Endodermal cell (in vitro differentiated cells): ENCODE measurements at regions not wholly inside any gene's neighbourhood (a gene's known extent, or its start where the extent isn't known, plus 50 kb on each side); places are given as distances from the start of the nearest gene placed in this dataset.

ENCODE experiments used
- DNase-seq: peaks from one replicate; pipeline ENCODE4 v3.0.0-alpha.2; 2017
- H3K27ac ChIP-seq: 2 replicates; pipeline ENCODE4 v1.5.1; 2013; ENCODE audit warnings: mild to moderate bottlenecking, low read depth, low read length, moderate library complexity
- H3K27me3 ChIP-seq: 2 replicates; pipeline ENCODE4 v1.6.1; 2013; ENCODE audit warnings: mild to moderate bottlenecking, low read length, moderate library complexity; ENCODE audit not compliant: insufficient read depth, control insufficient read depth, poor library complexity, severe bottlenecking
- H3K36me3 ChIP-seq: 2 replicates; pipeline ENCODE4 v1.7.0; 2013; ENCODE audit warnings: mild to moderate bottlenecking, low read length, moderate library complexity; ENCODE audit not compliant: control insufficient read depth, insufficient read depth
- H3K4me1 ChIP-seq: one replicate; pipeline ENCODE4 v1.7.0; 2013; ENCODE audit warnings: low read length; ENCODE audit not compliant: control insufficient read depth, insufficient read depth
- H3K4me3 ChIP-seq: 2 replicates; pipeline ENCODE4 v1.5.1; 2013; ENCODE audit warnings: mild to moderate bottlenecking, low read length, moderate library complexity
- H3K9ac ChIP-seq: 2 replicates; pipeline ENCODE4 v1.6.1; 2013; ENCODE audit warnings: mild to moderate bottlenecking, low read length, moderate library complexity; ENCODE audit not compliant: poor library complexity, severe bottlenecking; ENCODE audit errors: extremely low read depth
- H3K9me3 ChIP-seq: 2 replicates; pipeline ENCODE4 v1.6.1; 2013; ENCODE audit warnings: mild to moderate bottlenecking, low read length, moderate library complexity; ENCODE audit not compliant: control insufficient read depth
- H3K27ac Mint-ChIP-seq: 2 replicates; pipeline ENCODE4 v1.8.0; 2020; ENCODE audit warnings: mixed read lengths
- H3K27me3 Mint-ChIP-seq: 2 replicates; pipeline ENCODE4 v1.8.0; 2021; ENCODE audit warnings: mild to moderate bottlenecking, mixed read lengths; ENCODE audit not compliant: insufficient read depth
- H3K36me3 Mint-ChIP-seq: 2 replicates; pipeline ENCODE4 v1.8.0; 2020; ENCODE audit warnings: low read depth, mixed read lengths
- H3K4me1 Mint-ChIP-seq: 2 replicates; pipeline ENCODE4 v1.8.0; 2020; ENCODE audit warnings: mixed read lengths
- H3K4me3 Mint-ChIP-seq: 2 replicates; pipeline ENCODE4 v1.8.0; 2020; ENCODE audit warnings: mild to moderate bottlenecking, moderate library complexity, mixed read lengths
- H3K9me3 Mint-ChIP-seq: 2 replicates; pipeline ENCODE4 v1.8.0; 2020; ENCODE audit warnings: mild to moderate bottlenecking, mixed read lengths
- CTCF ChIP-seq: fragments of 200-600 bp; sonication (generic); conservative IDR thresholded peaks from 2 replicates; pipeline ENCODE4 v1.5.0; 2021; ENCODE audit warnings: antibody characterized with exemption, mild to moderate bottlenecking
- WGBS, 2 experiments: methylation state at CpG; one replicate each; pipeline versions ENCODE4 v1.1.5 to v1.1.7; 2013; ENCODE audit warnings: missing lambda C conversion rate in 2 of 2, mixed read lengths in 1 of 2; ENCODE audit not compliant: insufficient coverage in 1 of 2, insufficient read length in 1 of 2; 5-methylcytosine and 5-hydroxymethylcytosine counted together

GRCh38 chr15:96124436-96124835 lies 206.1 kb upstream of the NR2F2 start:
- Mint-ChIP-seq H3K4me3 (no peak overlapping the region), H3K9me3 (no peaks in the 10 kb centered on the region), H3K27ac (no peak overlapping the region), H3K4me1 (peaks cover 13% of the 10 kb centered on the region), H3K36me3 (no peaks in the 10 kb centered on the region), H3K27me3 (peaks cover 6% of the 10 kb centered on the region)
- DNase-seq: no peak
- 95% methylated on average over 5 of the region's 5 CpGs; no CpG with 5 or more reads in 1 of the 2 experiments for WGBS, 2 experiments
- Histone ChIP-seq H3K4me3 (no peak overlapping the region), H3K9ac (no peak overlapping the region), H3K27ac (no peak overlapping the region), H3K9me3 (no peaks in the 10 kb centered on the region), H3K36me3 (no peaks in the 10 kb centered on the region), H3K27me3 (no peaks in the 10 kb centered on the region), H3K4me1 (no peaks in the 10 kb centered on the region)
- TF ChIP-seq CTCF: no peak

GRCh38 chr15:96125721-96126415 lies 204.6 kb upstream of the NR2F2 start:
- no peak overlapping the region for H3K27ac ChIP-seq
- peaks cover 9% of the 10 kb centered on the region for H3K4me1 Mint-ChIP-seq
- no peaks in the 10 kb centered on the region for H3K36me3 Mint-ChIP-seq
- no peaks in the 10 kb centered on the region for H3K36me3 ChIP-seq
- no peak overlapping the region for H3K9ac ChIP-seq
- H3K4me3 ChIP-seq: no peak overlapping the region
- no peaks in the 10 kb centered on the region for H3K9me3 ChIP-seq
- no peak overlapping the region for H3K27ac Mint-ChIP-seq
- H3K27me3 ChIP-seq: no peaks in the 10 kb centered on the region
- no peak for TF ChIP-seq CTCF
- H3K27me3 Mint-ChIP-seq: peaks cover 8% of the 10 kb centered on the region
- H3K4me1 ChIP-seq: no peaks in the 10 kb centered on the region
- no peak overlapping the region for H3K4me3 Mint-ChIP-seq
- no peak for DNase-seq
- no peaks in the 10 kb centered on the region for H3K9me3 Mint-ChIP-seq
- 94 to 100% methylated on average over 1 to 4 of the region's 5 CpGs for WGBS, 2 experiments

- Histone ChIP-seq H3K36me3 (no peaks in the 10 kb centered on the region), H3K4me3 (no peak overlapping the region), H3K9me3 (no peaks in the 10 kb centered on the region), H3K4me1 (no peaks in the 10 kb centered on the region), H3K27ac (no peak overlapping the region), H3K27me3 (no peaks in the 10 kb centered on the region), H3K9ac (no peak overlapping the region)
- Mint-ChIP-seq H3K36me3 (no peaks in the 10 kb centered on the region), H3K9me3 (no peaks in the 10 kb centered on the region), H3K4me3 (no peak overlapping the region), H3K27ac (no peak overlapping the region), H3K27me3 (peaks cover 8% of the 10 kb centered on the region), H3K4me1 (peaks cover 9% of the 10 kb centered on the region)
- DNase-seq: no peak
- TF ChIP-seq CTCF: peak; percentile 48
- 94 to 100% methylated on average over 4 to 5 of the region's 5 CpGs for WGBS, 2 experiments
Measured at GRCh38 chr15:96126859-96127258, 203.6 kb upstream of the NR2F2 start.
